ENCODE measurements at regions not wholly inside any gene's neighbourhood (a gene's known extent, or its start where the extent isn't known, plus 50 kb on each side); places are given as distances from the start of the nearest gene placed in this dataset.

DNA sequence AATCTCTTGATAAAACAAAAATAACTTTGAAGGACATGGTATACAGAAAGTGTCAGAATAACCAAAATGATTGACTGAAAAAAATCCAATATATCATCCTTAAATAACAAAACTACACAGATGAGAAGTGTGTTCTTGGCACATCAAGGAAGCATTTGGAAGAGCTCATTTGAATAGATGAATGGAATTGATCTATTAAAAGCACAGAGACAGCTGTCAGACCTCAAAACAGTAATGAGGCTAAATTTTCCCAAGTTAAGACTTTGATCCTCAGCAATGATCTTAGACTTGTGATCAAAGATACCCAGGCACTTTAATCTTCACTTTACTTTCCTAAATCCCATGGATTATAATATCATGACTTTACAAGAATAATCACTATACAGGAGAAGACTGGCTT is 395.4 kb upstream of the NFE2L3 start:
- no TSS peak for BruUV-seq (replicated peaks)
- Histone ChIP-seq H3K36me3 (ENCODE audit: control insufficient read depth in 2 of 2, extremely low read depth in 1 of 2, insufficient read depth in 2 of 2, low read length in 2 of 2) (no peaks in the 10 kb centered on the region), H3K9ac (replicated peaks; ENCODE audit: extremely low read depth, insufficient read depth, low read length) (no peak overlapping the region), H4K20me1 (replicated peaks; ENCODE audit: control insufficient read depth, extremely low read depth, insufficient read depth, low read length) (no peaks in the 10 kb centered on the region), H3K9me1 (replicated peaks; ENCODE audit: control insufficient read depth, extremely low read depth, insufficient read depth, low read length) (no peaks in the 10 kb centered on the region), H3K27ac (ENCODE audit: insufficient read depth, low read depth, low read length) (no peak overlapping the region), H3K4me1 (ENCODE audit: control insufficient read depth, extremely low read depth, insufficient read depth, low read length) (no peaks in the 10 kb centered on the region), H3K9me3 (replicated peaks; ENCODE audit: control insufficient read depth, insufficient read depth, low read length) (no peaks in the 10 kb centered on the region), H3K27me3 (ENCODE audit: control insufficient read depth in 2 of 2, insufficient read depth in 2 of 2, low read length in 2 of 2) (peaks cover 0 to 4% of the 10 kb centered on the region in 2 experiments), H3K4me3 (replicated peaks in 1 of 3; ENCODE audit: insufficient read depth in 1 of 3, low read depth in 1 of 3, low read length in 3 of 3) (no peak overlapping the region), H3K79me2 (ENCODE audit: control insufficient read depth, insufficient read depth, low read length) (no peaks in the 10 kb centered on the region), H3K4me2 (ENCODE audit: insufficient read depth, low read length) (no peak overlapping the region), H2AFZ (ENCODE audit: low read depth, low read length) (no peak overlapping the region)
- intact Hi-C loops (cut with micrococcal nuclease) (no loop called here), dilution Hi-C loops (cut with MboI; ENCODE audit: extremely low pct_ligation_motif_present, low sequenced_read_pairs) (no loop called here)
- CTCF ChIA-PET, result no interaction called here
- DNase-seq (ENCODE audit: low read depth, low spot score) (no peak), FAIRE-seq (no peak)
- POLR2A ChIA-PET, result no interaction called here
- TF ChIP-seq EZH2 (IDR thresholded peaks at IDR 0.05; ENCODE audit: borderline replicate concordance, low read depth, low read length, severe bottlenecking), result no peak
- no peak for TF ChIP-seq FOS (IDR thresholded peaks at IDR 0.05; ENCODE audit: borderline replicate concordance, insufficient read depth, low read length)
- TF ChIP-seq, protein P1, sequence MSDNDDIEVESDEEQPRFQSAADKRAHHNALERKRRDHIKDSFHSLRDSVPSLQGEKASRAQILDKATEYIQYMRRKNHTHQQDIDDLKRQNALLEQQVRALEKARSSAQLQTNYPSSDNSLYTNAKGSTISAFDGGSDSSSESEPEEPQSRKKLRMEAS (IDR thresholded peaks at IDR 0.05; ENCODE audit: insufficient read depth, insufficient read length), result no peak
- no peak for TF ChIP-seq JUN (IDR thresholded peaks at IDR 0.05; ENCODE audit: borderline replicate concordance, insufficient read depth, insufficient read length, low read depth)
- TF ChIP-seq, protein P2, sequence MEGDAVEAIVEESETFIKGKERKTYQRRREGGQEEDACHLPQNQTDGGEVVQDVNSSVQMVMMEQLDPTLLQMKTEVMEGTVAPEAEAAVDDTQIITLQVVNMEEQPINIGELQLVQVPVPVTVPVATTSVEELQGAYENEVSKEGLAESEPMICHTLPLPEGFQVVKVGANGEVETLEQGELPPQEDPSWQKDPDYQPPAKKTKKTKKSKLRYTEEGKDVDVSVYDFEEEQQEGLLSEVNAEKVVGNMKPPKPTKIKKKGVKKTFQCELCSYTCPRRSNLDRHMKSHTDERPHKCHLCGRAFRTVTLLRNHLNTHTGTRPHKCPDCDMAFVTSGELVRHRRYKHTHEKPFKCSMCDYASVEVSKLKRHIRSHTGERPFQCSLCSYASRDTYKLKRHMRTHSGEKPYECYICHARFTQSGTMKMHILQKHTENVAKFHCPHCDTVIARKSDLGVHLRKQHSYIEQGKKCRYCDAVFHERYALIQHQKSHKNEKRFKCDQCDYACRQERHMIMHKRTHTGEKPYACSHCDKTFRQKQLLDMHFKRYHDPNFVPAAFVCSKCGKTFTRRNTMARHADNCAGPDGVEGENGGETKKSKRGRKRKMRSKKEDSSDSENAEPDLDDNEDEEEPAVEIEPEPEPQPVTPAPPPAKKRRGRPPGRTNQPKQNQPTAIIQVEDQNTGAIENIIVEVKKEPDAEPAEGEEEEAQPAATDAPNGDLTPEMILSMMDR (IDR thresholded peaks at IDR 0.05; ENCODE audit: extremely low read depth in 1 of 2, insufficient read depth in 1 of 2, low read depth in 1 of 2, low read length in 2 of 2), result no peak
- no peak for TF ChIP-seq GATA2 (IDR thresholded peaks at IDR 0.05; ENCODE audit: insufficient read depth, insufficient read length, low read depth, low read length)
